Body of pancreas (tissue), 4 donors: ENCODE measurements at regions not wholly inside any gene's neighbourhood (a gene's known extent, or its start where the extent isn't known, plus 50 kb on each side); places are given as distances from the start of the nearest gene placed in this dataset.

Experiments
- ATAC-seq: fragments of 150-250 bp; one replicate; pipeline ENCODE4 v1.9.1; 2016
- DNase-seq, 4 donors: peaks; one replicate each; pipeline ENCODE4 v3.0.0-alpha.2; 2019
- H3K27ac ChIP-seq, 4 donors: fragments of 200-600 bp; sonication (generic); 1 replicate in 3 of 4; 2 replicates in 1 of 4; pipeline versions ENCODE4 v1.5.1 to v1.6.1; 2016 to 2019; ENCODE audit warnings: mild to moderate bottlenecking in 1 of 4, mixed read lengths in 1 of 4, moderate library complexity in 1 of 4
- H3K27me3 ChIP-seq, 2 donors: fragments of 200-600 bp; sonication (generic); one replicate each; pipeline ENCODE4 v1.6.0; 2016; ENCODE audit warnings: mild to moderate bottlenecking in 1 of 2
- H3K36me3 ChIP-seq, 2 donors: fragments of 200-600 bp; sonication (generic); replicated peaks in 1 of 2; 2 replicates each; pipeline ENCODE4 v1.5.1; 2016; ENCODE audit warnings: low read depth in 2 of 2; ENCODE audit not compliant: insufficient read depth in 1 of 2
- H3K4me1 ChIP-seq: fragments of 200-600 bp; sonication (generic); one replicate; pipeline ENCODE4 v1.6.0; 2016
- H3K4me3 ChIP-seq, 2 donors: fragments of 200-600 bp; sonication (generic); 1 replicate in 1 of 2; 2 replicates in 1 of 2; pipeline ENCODE4 v1.5.1; 2016 to 2019
- H3K9me3 ChIP-seq, 3 donors: fragments of 200-600 bp; sonication (generic); 1 replicate in 2 of 3; 2 replicates in 1 of 3; pipeline ENCODE4 v1.5.1; 2016
- POLR2A ChIP-seq, 3 donors: fragments of 450-650 bp; IDR thresholded peaks; one replicate each; pipeline ENCODE4 v1.6.1; 2016; ENCODE audit warnings: antibody characterized with exemption in 3 of 3, mild to moderate bottlenecking in 2 of 3
- WGBS, 2 donors: methylation state at CpG; one replicate each; pipeline ENCODE4 v1.1.5; 2017; 5-methylcytosine and 5-hydroxymethylcytosine counted together
- intact Hi-C: fragments of 100-400 bp; cut with DNase I; formaldehyde crosslinking; loops from one replicate; pipeline ENCODE4 v1.15.1; 2023
- TF ChIP-seq, protein P1 (sequence below), 7 experiments: fragments of 450-650 bp in 4 of 7; fragments of 200-600 bp in 3 of 7; sonication (generic) in 3 of 7; IDR thresholded peaks; one replicate each; pipeline ENCODE4 v1.5.1; 2016 to 2019; ENCODE audit warnings: antibody characterized with exemption in 7 of 7

DNA sequence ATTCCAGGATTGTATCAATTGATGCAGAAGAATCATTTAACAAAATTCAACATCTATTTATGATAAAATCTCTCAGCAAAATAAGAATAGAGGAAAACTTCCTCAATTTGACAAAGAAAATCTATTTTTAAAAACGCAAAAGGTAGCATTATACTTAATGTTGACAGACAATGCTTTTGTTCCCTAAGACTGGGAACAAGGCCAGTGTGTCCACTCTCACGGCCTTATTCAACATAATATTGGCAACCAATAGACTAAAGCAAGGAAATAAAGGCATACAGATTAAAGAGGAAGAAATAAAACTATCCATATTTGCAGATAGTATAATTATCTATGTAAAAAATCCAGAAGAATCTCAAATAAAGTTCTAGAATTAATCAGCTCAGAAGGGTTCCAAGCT lies 472.4 kb upstream of the ID2 start:
- DNase-seq (no peak), ATAC-seq (no peak)
- H3K27ac ChIP-seq, result no peak overlapping the region
- H3K4me3 ChIP-seq, result no peak overlapping the region
- WGBS, 2 donors, result 48 to 57% methylated on average over 2 of the region's 2 CpGs
- no peaks in the 10 kb centered on the region for H3K36me3 ChIP-seq
- intact Hi-C loops, result no loop called here
- TF ChIP-seq, protein P1, sequence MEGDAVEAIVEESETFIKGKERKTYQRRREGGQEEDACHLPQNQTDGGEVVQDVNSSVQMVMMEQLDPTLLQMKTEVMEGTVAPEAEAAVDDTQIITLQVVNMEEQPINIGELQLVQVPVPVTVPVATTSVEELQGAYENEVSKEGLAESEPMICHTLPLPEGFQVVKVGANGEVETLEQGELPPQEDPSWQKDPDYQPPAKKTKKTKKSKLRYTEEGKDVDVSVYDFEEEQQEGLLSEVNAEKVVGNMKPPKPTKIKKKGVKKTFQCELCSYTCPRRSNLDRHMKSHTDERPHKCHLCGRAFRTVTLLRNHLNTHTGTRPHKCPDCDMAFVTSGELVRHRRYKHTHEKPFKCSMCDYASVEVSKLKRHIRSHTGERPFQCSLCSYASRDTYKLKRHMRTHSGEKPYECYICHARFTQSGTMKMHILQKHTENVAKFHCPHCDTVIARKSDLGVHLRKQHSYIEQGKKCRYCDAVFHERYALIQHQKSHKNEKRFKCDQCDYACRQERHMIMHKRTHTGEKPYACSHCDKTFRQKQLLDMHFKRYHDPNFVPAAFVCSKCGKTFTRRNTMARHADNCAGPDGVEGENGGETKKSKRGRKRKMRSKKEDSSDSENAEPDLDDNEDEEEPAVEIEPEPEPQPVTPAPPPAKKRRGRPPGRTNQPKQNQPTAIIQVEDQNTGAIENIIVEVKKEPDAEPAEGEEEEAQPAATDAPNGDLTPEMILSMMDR (IDR thresholded peaks at IDR 0.05), result no peak
- TF ChIP-seq POLR2A (IDR thresholded peaks at IDR 0.05), result no peak
- H3K27me3 ChIP-seq, result no peaks in the 10 kb centered on the region
- H3K4me1 ChIP-seq, result no peaks in the 10 kb centered on the region
- H3K9me3 ChIP-seq, result peaks cover 0 to 10% (median 0%) of the 10 kb centered on the region in 3 donors

DNA sequence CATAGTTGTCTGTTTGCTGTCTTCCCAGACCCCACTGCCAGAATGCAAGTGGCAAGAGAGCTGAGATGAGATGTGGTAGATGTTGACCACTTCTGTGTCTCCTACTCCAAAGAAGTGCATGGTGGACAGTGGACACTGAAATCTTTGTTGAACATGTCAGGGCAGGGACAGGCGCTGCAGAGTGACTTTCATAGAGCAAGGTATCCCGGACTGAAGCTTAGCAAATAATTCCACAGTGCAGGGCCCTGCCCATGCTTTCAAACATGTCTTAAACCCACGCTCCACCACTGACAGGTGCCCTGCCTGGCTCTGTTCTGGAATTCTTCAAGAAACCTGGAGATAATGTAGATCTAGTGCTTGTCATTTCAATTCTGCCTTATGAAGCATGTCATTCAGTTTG lies 470.5 kb upstream of the ID2 start:
- no peak for ATAC-seq
- no peak for DNase-seq
- Histone ChIP-seq H3K4me3 (no peak overlapping the region), H3K9me3 (peaks cover 0 to 10% (median 0%) of the 10 kb centered on the region in 3 donors), H3K4me1 (no peaks in the 10 kb centered on the region), H3K36me3 (no peaks in the 10 kb centered on the region), H3K27me3 (no peaks in the 10 kb centered on the region), H3K27ac (no peak overlapping the region)
- intact Hi-C loops, result no loop called here
- WGBS, 2 donors, result 74 to 84% methylated on average over 3 of the region's 3 CpGs
- no peak for TF ChIP-seq POLR2A (IDR thresholded peaks at IDR 0.05)
- TF ChIP-seq, protein P1 (IDR thresholded peaks at IDR 0.05), result no peak

DNA sequence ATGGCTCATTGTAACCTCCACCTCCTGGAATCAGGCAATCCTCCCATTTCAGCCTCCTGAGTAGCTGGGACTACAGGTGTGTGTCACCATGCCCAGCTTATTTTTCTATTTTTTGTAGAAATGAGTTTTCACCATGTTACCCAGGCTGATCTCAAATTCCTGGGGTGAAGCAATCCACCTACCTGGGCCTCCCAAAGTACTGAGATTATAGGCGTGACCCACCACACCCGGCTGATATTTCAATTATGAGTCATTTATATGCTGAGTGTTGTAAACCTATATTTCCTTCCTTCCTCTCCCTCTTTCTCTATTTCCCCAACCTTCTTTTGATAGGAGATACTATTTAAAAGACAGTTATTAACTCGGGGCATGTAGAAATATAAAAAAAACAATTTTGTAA lies 469.6 kb upstream of the ID2 start:
- Histone ChIP-seq H3K4me1 (no peaks in the 10 kb centered on the region), H3K4me3 (no peak overlapping the region), H3K27ac (no peak overlapping the region), H3K27me3 (no peaks in the 10 kb centered on the region), H3K36me3 (no peaks in the 10 kb centered on the region), H3K9me3 (peaks cover 0 to 10% (median 0%) of the 10 kb centered on the region in 3 donors)
- WGBS, 2 donors, result 72 to 81% methylated on average over 3 of the region's 3 CpGs
- DNase-seq (no peak), ATAC-seq (no peak)
- intact Hi-C loops, result no loop called here
- TF ChIP-seq, protein P1 (IDR thresholded peaks at IDR 0.05), result no peak
- no peak for TF ChIP-seq POLR2A (IDR thresholded peaks at IDR 0.05)

DNA sequence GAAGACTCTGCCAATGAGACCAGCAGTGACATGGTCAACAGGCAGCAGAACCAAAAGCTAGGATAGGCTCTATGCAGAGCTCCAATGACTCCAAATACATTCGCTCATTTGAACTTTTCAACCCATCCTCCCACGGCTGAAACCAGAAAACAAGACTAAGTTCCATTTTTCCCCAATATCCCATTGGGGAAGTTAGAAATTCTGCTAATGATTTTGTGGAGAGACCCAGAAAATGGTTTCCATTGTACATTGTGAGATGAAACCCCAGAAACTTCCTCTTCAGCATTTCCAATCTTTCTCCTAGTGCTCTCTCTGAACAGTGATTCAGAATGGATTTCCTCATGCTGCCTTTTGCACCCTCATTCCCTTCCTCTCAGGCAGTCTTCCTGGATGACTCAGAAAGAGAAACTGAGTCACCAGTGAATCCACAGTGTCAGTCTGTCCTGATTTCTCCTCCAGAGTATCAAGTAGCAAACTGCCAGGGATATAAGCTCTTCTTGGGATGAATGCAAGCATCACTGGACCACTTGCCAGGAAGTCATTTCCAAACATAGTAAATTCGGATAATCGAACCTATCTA lies 467.7 kb upstream of the ID2 start:
- intact Hi-C loops, result no loop called here
- Histone ChIP-seq H3K4me1 (no peaks in the 10 kb centered on the region), H3K27me3 (no peaks in the 10 kb centered on the region), H3K27ac (no peak overlapping the region), H3K36me3 (no peaks in the 10 kb centered on the region), H3K9me3 (no peaks in the 10 kb centered on the region), H3K4me3 (no peak overlapping the region)
- 81 to 84% methylated on average over 4 of the region's 4 CpGs for WGBS, 2 donors
- ATAC-seq (no peak), DNase-seq (no peak)
- TF ChIP-seq, protein P1 (IDR thresholded peaks at IDR 0.05), result no peak
- TF ChIP-seq POLR2A (IDR thresholded peaks at IDR 0.05), result no peak

DNA sequence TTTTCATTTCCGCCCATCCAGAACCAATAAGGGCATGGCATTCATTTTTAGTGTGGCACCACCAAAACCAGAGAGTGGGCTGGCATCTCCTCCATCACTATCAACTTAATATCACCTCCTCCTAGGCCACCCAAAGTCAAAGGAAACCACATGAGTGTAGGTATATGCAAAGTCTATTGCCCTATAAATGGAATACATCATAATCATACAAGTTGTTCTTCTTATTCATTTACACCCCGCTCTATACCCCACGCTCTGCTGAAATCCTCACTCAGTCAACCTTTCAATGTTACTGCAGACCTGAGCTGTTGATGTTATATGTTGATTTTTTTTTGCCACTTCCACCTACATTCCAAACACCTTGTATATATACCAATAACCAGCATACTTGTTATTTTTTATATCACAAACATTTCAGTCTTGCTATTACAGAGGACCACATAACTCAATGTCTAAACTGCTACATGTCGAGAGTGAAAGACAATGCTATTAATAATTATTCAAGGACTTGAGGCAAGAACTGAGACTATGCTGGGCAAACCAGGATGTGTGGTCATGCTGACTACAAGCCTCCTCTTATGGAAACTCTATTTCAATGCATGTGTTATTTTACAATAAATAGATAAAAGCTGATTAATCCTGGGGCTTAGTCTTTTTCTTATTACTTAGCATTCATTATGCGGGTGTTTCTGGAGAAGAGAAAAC lies 466.5 kb upstream of the ID2 start:
- no peaks in the 10 kb centered on the region for H3K4me1 ChIP-seq
- TF ChIP-seq POLR2A (IDR thresholded peaks at IDR 0.05), result no peak
- TF ChIP-seq, protein P1 (IDR thresholded peaks at IDR 0.05), result no peak
- H3K36me3 ChIP-seq, result no peaks in the 10 kb centered on the region
- H3K4me3 ChIP-seq, result no peak overlapping the region
- no peak overlapping the region for H3K27ac ChIP-seq
- intact Hi-C loops, result no loop called here
- H3K27me3 ChIP-seq, result no peaks in the 10 kb centered on the region
- no peaks in the 10 kb centered on the region for H3K9me3 ChIP-seq
- DNase-seq, result no peak
- whole genome bisulfite sequencing, 2 donors, result 74 to 77% methylated on average over 5 of the region's 5 CpGs
- ATAC-seq, result no peak
